ENCODE measurements at regions not wholly inside any gene's neighbourhood (a gene's known extent, or its start where the extent isn't known, plus 50 kb on each side); places are given as distances from the start of the nearest gene placed in this dataset.
A peak's percentile ranks its signal among the peaks of the same experiment; 100 is the strongest.

DNA sequence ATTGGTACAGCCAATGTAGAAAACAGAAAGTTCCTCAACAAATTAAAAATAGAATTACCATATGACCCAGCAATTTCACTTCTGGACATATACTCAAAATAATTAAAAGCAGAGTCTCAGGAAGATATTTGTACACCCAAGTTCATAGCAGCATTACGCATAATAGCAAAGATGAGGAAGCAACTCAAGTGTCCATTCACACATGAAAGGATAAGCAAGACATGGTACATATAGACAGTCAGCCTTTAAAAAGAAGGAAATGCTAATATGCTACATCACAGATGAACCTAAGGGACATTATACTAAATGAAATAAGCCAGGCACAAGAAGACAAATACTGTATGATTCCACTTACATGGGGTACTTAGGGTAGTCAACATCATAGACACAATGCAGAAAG, 76.7 kb downstream of the ANXA2R start:
- CTCF ChIA-PET, result interaction anchor here (0.9 kb wide), 1 partner anchor 13 kb away, joined by 3 read pairs; no protein-coding TSS in a partner anchor

DNA sequence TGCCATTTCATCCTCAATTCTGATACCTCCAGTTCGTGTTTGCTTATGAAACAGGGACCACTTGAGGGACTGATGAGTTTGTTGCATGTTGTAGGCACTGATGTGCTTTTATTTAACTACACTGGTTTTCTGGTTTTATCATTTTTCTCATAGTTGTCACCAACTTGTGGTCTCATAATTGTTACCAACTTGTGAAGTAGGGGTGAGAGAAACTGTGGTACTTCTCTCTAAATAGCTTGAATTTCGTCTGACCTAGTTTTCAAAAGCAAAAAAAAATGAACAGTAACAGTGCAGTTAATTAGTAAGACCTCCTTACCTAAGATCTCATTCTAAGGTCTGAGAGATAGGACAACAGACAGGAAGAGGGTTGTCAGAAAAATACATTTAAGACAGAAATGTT, 78.0 kb downstream of the ANXA2R start:
- H3K27ac Mint-ChIP-seq, result no peak overlapping the region

More for the DNA sequence above, 76.7 kb downstream of the ANXA2R start:
- peaks cover 2% of the 10 kb centered on the region for H3K9me3 Mint-ChIP-seq
- H3K27ac Mint-ChIP-seq, result no peak overlapping the region
- POLR2A ChIA-PET, result no interaction called here
- H3K4me1 Mint-ChIP-seq, result peaks cover 9% of the 10 kb centered on the region
- no peaks in the 10 kb centered on the region for H3K36me3 Mint-ChIP-seq (ENCODE audit: low read depth)
- DNase-seq, result no peak
- H3K4me3 Mint-ChIP-seq, result no peak overlapping the region
- no peaks in the 10 kb centered on the region for H3K27me3 Mint-ChIP-seq

GRCh38 chr5:42960506-42960905, 79.6 kb downstream of the ANXA2R start:
- CTCF ChIA-PET, result no interaction called here
- peaks cover 3% of the 10 kb centered on the region for H3K4me1 Mint-ChIP-seq
- H3K36me3 Mint-ChIP-seq (ENCODE audit: low read depth), result no peaks in the 10 kb centered on the region
- H3K27me3 Mint-ChIP-seq, result no peaks in the 10 kb centered on the region
- POLR2A ChIA-PET, result no interaction called here
- DNase-seq, result no peak
- no peak overlapping the region for H3K4me3 Mint-ChIP-seq
- no peaks in the 10 kb centered on the region for H3K9me3 Mint-ChIP-seq
- H3K27ac Mint-ChIP-seq, result no peak overlapping the region

More for the DNA sequence above, 78.0 kb downstream of the ANXA2R start:
- Mint-ChIP-seq H3K36me3 (ENCODE audit: low read depth) (no peaks in the 10 kb centered on the region), H3K9me3 (no peaks in the 10 kb centered on the region), H3K4me1 (peaks cover 9% of the 10 kb centered on the region), H3K27me3 (no peaks in the 10 kb centered on the region), H3K4me3 (no peak overlapping the region)
- ChIA-PET CTCF (no interaction called here), POLR2A (no interaction called here)
- DNase-seq, result no peak

GRCh38 chr5:42956551-42956950, 83.6 kb downstream of the ANXA2R start:
- H3K36me3 Mint-ChIP-seq (ENCODE audit: low read depth), result peaks cover 14% of the 10 kb centered on the region
- H3K27me3 Mint-ChIP-seq, result no peaks in the 10 kb centered on the region
- H3K4me1 Mint-ChIP-seq, result peaks cover 22% of the 10 kb centered on the region
- no peak overlapping the region for H3K4me3 Mint-ChIP-seq
- no peak overlapping the region for H3K27ac Mint-ChIP-seq
- no peak for DNase-seq
- ChIA-PET CTCF (no interaction called here), POLR2A (no interaction called here)
- H3K9me3 Mint-ChIP-seq, result peaks cover 7% of the 10 kb centered on the region

DNA sequence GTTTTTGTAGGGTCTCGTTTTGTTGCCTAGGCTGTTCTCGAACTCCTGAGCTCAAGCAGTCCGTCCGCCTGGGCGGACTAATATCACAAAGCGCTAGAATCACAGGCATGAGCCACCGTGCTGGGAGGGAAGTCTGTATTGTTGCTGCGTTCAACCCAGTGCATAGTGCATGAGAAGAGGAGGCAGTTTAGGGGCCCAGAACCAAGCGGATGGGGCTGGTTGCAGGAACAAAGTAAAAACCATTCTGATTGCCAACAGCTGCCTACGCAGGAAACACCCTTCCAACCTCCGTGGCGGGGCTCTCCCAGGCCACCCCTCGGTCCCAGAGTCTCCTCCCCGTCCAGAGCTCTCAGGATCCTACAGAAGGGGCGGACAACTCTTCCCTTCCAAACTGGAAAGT, 87.1 kb downstream of the ANXA2R start:
- H3K36me3 Mint-ChIP-seq (ENCODE audit: low read depth), result peaks cover 15% of the 10 kb centered on the region
- no peaks in the 10 kb centered on the region for H3K27me3 Mint-ChIP-seq
- DNase-seq, result no peak
- peak overlapping the region; percentile 100 for H3K27ac Mint-ChIP-seq
- CTCF ChIA-PET, result interaction anchor here (1.0 to 2.2 kb wide), 7 partner anchors 9 to 111 kb away, joined by 3 to 10 read pairs (median 6); no protein-coding TSS in a partner anchor
- H3K9me3 Mint-ChIP-seq, result peaks cover 7% of the 10 kb centered on the region
- H3K4me3 Mint-ChIP-seq, result peak overlapping the region; percentile 84
- H3K4me1 Mint-ChIP-seq, result peaks cover 38% of the 10 kb centered on the region
- POLR2A ChIA-PET, result interaction anchor here (0.5 to 2.0 kb wide), 3 partner anchors 39 to 83 kb away, joined by 5 to 8 read pairs (median 7); no protein-coding TSS in a partner anchor

DNA sequence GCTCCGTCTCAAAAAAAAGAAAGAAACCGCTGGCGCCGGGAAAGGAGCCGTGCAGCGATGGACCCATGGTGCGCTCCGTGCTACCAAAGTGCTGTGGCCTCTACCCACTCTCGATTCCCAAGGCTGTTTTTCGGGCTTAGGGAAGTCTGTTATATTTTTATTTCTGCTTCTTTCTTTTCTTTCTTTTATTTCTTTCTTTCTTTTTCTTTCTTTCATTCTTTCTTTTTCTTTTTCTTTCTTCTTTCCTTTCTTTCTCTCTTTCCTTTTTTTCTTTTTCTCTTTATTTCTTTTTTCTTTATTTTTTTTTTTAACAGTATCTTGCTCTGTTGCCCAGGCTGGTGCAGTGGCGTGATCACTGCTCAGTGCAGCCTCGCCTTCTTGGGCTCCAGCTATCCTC, 87.5 kb downstream of the ANXA2R start:
- H3K27ac Mint-ChIP-seq, result peak overlapping the region; percentile 100
- H3K36me3 Mint-ChIP-seq (ENCODE audit: low read depth), result peaks cover 15% of the 10 kb centered on the region
- no peak for DNase-seq
- no peaks in the 10 kb centered on the region for H3K27me3 Mint-ChIP-seq
- POLR2A ChIA-PET, result interaction anchor here (0.5 to 2.0 kb wide), 4 partner anchors 39 to 85 kb away, joined by 5 to 8 read pairs (median 6); no protein-coding TSS in a partner anchor
- H3K4me3 Mint-ChIP-seq, result peak overlapping the region; percentile 84
- H3K4me1 Mint-ChIP-seq, result peaks cover 42% of the 10 kb centered on the region
- peaks cover 7% of the 10 kb centered on the region for H3K9me3 Mint-ChIP-seq
- CTCF ChIA-PET, result interaction anchor here (1.0 to 2.1 kb wide), 4 partner anchors 41 to 112 kb away, joined by 3 to 10 read pairs (median 6); no protein-coding TSS in a partner anchor

GRCh38 chr5:42951293-42951840, 88.8 kb downstream of the ANXA2R start:
- peak; percentile 86 for DNase-seq
- Mint-ChIP-seq H3K36me3 (ENCODE audit: low read depth) (peaks cover 15% of the 10 kb centered on the region), H3K9me3 (peaks cover 7% of the 10 kb centered on the region), H3K27me3 (no peaks in the 10 kb centered on the region), H3K4me1 (peaks cover 42% of the 10 kb centered on the region), H3K4me3 (peak overlapping the region; percentile 84), H3K27ac (peak overlapping the region; percentile 100)
- ChIA-PET CTCF (interaction anchor here (0.8 to 2.5 kb wide), 8 partner anchors 23 to 154 kb away, joined by 3 to 19 read pairs (median 4); no protein-coding TSS in a partner anchor), POLR2A (interaction anchor here (1.4 to 2.0 kb wide), 4 partner anchors 40 to 90 kb away, joined by 5 to 11 read pairs (median 8); no protein-coding TSS in a partner anchor)

DNA sequence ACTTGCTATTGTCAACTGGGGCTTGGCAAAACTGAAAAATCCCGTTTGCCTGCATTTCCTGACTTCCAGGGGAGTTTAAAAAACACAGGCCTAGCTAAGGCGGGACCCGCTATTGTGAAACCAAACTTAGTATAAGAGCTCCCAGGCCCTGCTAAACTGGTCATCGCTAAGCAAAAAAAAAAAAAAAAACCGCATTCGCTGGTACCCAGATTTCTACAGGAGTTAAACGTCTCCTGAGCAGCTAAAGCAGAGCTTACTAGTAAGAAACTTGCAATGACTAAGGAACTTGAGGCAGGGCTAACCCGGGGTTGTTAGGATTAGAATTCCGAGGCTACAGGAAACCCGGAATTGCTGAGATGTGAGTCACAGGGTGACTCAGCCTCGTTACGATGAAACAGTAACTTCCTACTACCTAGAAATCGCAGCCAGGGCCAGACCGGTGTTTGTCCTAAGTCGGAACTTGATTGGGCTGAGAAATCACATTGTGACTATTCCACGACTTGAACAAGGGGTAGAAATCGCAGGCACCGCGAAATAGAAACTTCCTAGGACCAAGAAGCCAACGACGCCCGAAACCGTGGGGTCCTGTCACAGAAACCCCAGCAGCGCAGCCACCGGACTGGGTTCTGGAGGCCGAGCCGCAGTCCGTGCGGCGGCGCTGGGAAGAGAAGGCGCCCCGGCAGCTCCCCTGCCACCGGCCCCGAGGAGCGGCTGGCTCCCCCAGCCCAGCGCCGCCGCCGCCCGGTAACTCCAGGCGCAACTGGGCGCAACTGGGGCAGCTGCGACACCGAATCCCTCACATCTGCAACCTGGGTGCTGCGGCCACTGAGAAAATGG, 89.4 kb downstream of the ANXA2R start:
- H3K4me1 Mint-ChIP-seq, result peaks cover 43% of the 10 kb centered on the region
- H3K9me3 Mint-ChIP-seq, result peaks cover 7% of the 10 kb centered on the region
- no peaks in the 10 kb centered on the region for H3K27me3 Mint-ChIP-seq
- peak; percentile 65 for DNase-seq
- POLR2A ChIA-PET, result interaction anchor here (0.6 to 1.7 kb wide), 8 partner anchors 42 to 141 kb away, joined by 3 to 11 read pairs (median 5); no protein-coding TSS in a partner anchor
- H3K4me3 Mint-ChIP-seq, result peak overlapping the region; percentile 84
- H3K27ac Mint-ChIP-seq, result peak overlapping the region; percentile 100
- peaks cover 15% of the 10 kb centered on the region for H3K36me3 Mint-ChIP-seq (ENCODE audit: low read depth)
- CTCF ChIA-PET, result interaction anchor here (0.7 to 4.2 kb wide), 16 partner anchors 11 to 1059 kb away, joined by 3 to 21 read pairs (median 4); no protein-coding TSS in a partner anchor

DNA sequence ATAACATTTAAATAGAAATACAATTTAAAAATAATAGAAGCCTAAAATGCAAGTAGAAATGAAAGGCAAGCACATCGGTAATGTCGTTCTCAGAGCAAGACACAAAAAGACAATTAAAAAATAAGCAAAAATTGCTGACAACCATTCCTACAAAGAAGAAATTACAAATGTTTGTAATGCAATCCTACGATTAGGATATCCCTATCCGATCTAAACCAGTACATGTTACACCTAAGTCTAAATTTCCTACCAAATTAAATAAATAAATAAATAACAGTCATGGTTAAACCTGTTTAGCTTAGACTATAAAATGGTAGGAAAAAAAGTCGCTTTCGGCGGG, 90.0 kb downstream of the ANXA2R start:
- POLR2A ChIA-PET, result interaction anchor here (0.7 to 1.6 kb wide), 5 partner anchors 41 to 92 kb away, joined by 5 to 11 read pairs (median 6); no protein-coding TSS in a partner anchor
- DNase-seq, result no peak
- Mint-ChIP-seq H3K27me3 (no peaks in the 10 kb centered on the region), H3K36me3 (ENCODE audit: low read depth) (peaks cover 12% of the 10 kb centered on the region), H3K27ac (peak overlapping the region; percentile 100), H3K9me3 (peaks cover 4% of the 10 kb centered on the region), H3K4me3 (peak overlapping the region; percentile 84), H3K4me1 (peaks cover 47% of the 10 kb centered on the region)
- CTCF ChIA-PET, result interaction anchor here (0.7 to 4.2 kb wide), 15 partner anchors 10 to 1059 kb away, joined by 3 to 21 read pairs (median 4); no protein-coding TSS in a partner anchor

- Mint-ChIP-seq H3K4me1 (peaks cover 47% of the 10 kb centered on the region), H3K9me3 (peaks cover 4% of the 10 kb centered on the region), H3K36me3 (ENCODE audit: low read depth) (peaks cover 11% of the 10 kb centered on the region), H3K27ac (peak overlapping the region; percentile 100), H3K27me3 (peaks cover 2% of the 10 kb centered on the region), H3K4me3 (peak overlapping the region; percentile 84)
- ChIA-PET POLR2A (interaction anchor here (0.7 to 1.4 kb wide), 4 partner anchors 41 to 71 kb away, joined by 5 to 11 read pairs (median 6); no protein-coding TSS in a partner anchor), CTCF (interaction anchor here (0.8 to 4.2 kb wide), 16 partner anchors 9 to 365 kb away, joined by 3 to 21 read pairs (median 4); no protein-coding TSS in a partner anchor)
- DNase-seq, result peak; percentile 73
Measured at GRCh38 chr5:42949348-42950115, 90.6 kb downstream of the ANXA2R start.

DNA sequence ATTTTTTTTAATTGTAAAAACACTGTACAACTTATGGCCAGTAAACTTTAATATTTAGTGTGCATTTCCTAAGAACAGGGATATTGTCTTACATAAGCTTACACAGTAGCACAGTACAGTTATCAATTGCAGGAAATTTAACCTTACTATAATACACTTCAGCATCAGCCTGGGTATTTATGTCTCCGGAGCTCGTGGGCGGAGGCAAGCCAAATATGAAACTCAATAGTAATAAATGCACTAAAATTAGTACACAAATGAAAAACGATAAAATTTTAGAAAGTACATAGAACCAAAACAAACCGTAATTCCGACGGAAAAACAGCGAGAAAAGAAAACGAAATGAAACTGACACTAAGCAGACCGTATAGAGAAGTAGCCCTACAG, 91.2 kb downstream of the ANXA2R start:
- H3K4me1 Mint-ChIP-seq, result peaks cover 46% of the 10 kb centered on the region
- peak overlapping the region; percentile 100 for H3K27ac Mint-ChIP-seq
- POLR2A ChIA-PET, result no interaction called here
- peaks cover 2% of the 10 kb centered on the region for H3K27me3 Mint-ChIP-seq
- no peak for DNase-seq
- H3K36me3 Mint-ChIP-seq (ENCODE audit: low read depth), result peaks cover 7% of the 10 kb centered on the region
- H3K4me3 Mint-ChIP-seq, result peak overlapping the region; percentile 84
- CTCF ChIA-PET, result interaction anchor here (0.8 to 4.2 kb wide), 12 partner anchors 9 to 365 kb away, joined by 3 to 21 read pairs (median 4); no protein-coding TSS in a partner anchor
- no peaks in the 10 kb centered on the region for H3K9me3 Mint-ChIP-seq

DNA sequence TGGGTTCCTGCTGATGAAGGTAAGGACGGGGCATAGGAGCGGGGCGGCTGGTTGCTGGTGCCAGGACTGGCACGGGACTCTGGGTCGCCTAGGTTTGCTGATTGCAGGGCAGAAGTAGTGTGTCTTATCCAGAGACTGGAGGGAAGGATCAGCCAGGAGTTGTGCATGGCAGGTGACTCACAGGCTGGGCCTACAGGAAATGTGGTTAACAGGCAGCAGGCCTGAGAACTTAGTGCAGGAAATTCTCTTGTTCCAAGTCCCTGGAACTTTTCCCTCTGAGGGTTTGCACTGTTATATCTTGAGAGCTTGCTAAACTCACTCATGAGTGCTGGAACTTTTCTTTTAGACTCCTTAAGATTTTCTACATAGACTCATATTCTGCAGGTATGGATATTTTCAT, 95.1 kb downstream of the ANXA2R start:
- peaks cover 6% of the 10 kb centered on the region for H3K27me3 Mint-ChIP-seq
- POLR2A ChIA-PET, result no interaction called here

More for the DNA sequence above, 95.1 kb downstream of the ANXA2R start:
- peaks cover 24% of the 10 kb centered on the region for H3K4me1 Mint-ChIP-seq
- no peak for DNase-seq
- H3K36me3 Mint-ChIP-seq (ENCODE audit: low read depth), result no peaks in the 10 kb centered on the region
- no peaks in the 10 kb centered on the region for H3K9me3 Mint-ChIP-seq
- no peak overlapping the region for H3K4me3 Mint-ChIP-seq
- H3K27ac Mint-ChIP-seq, result no peak overlapping the region
- CTCF ChIA-PET, result no interaction called here

All from activated CD4-positive, alpha-beta T cell treated with anti-CD3 and anti-CD28 coated beads, Interleukin-2, amount 10 ng/mL, durations not matched to agents 7 days and 5 days (primary cell).